H1 (cell line): ENCODE measurements at regions not wholly inside any gene's neighbourhood (a gene's known extent, or its start where the extent isn't known, plus 50 kb on each side); places are given as distances from the start of the nearest gene placed in this dataset.

ENCODE experiments used
- CTCF ChIA-PET: fragments of 300-600 bp; sonication (Branson Sonifier 250); formaldehyde crosslinking; loops from one replicate; lab custom pipeline; 2021; ENCODE audit not compliant: partially characterized antibody; lab: Charles Lee
- POLR2A ChIA-PET: fragments of 300-600 bp; sonication (Branson Sonifier 250); formaldehyde crosslinking; loops from one replicate; lab custom pipeline; 2021; ENCODE audit warnings: inconsistent platforms; ENCODE audit not compliant: partially characterized antibody; lab: Charles Lee
- DNase-seq, 2 experiments: peaks; one replicate each; pipeline versions ENCODE4 v3.0.0 to v3.0.0-alpha.2; 2010 to 2022; ENCODE audit warnings: low spot score in 2 of 2, low read depth in 1 of 2, mixed read lengths in 1 of 2
- FAIRE-seq: peaks from 2 replicates; lab custom pipeline; 2011; peaks lifted over from hg19 to GRCh38; lab: Jason Lieb, UNC
- H2AFZ ChIP-seq: 2 replicates; pipeline ENCODE4 v1.8.1; 2012; ENCODE audit warnings: low read length, inconsistent platforms
- H2AK5ac ChIP-seq: 2 replicates; pipeline ENCODE4 v1.6.1; 2013; ENCODE audit warnings: low read depth, low read length
- H2BK120ac ChIP-seq: replicated peaks from 2 replicates; pipeline ENCODE3; 2013; ENCODE audit warnings: low read depth, low read length, inconsistent platforms
- H2BK12ac ChIP-seq: 2 replicates; pipeline ENCODE4 v1.6.1; 2013; ENCODE audit warnings: low read depth, low read length
- H2BK15ac ChIP-seq: 2 replicates; pipeline ENCODE4 v1.6.1; 2013; ENCODE audit warnings: low read length
- H2BK20ac ChIP-seq: 2 replicates; pipeline ENCODE4 v1.6.1; 2013; ENCODE audit warnings: low read length
- H2BK5ac ChIP-seq: 2 replicates; pipeline ENCODE4 v1.6.1; 2013; ENCODE audit warnings: low read depth, low read length
- H3K14ac ChIP-seq: 2 replicates; pipeline ENCODE4 v1.6.1; 2013; ENCODE audit warnings: inconsistent platforms; ENCODE audit not compliant: insufficient read length
- H3K18ac ChIP-seq: 2 replicates; pipeline ENCODE4 v1.6.1; 2013; ENCODE audit warnings: low read length; ENCODE audit errors: extremely low read depth
- H3K23ac ChIP-seq: 2 replicates; pipeline ENCODE4 v1.6.1; 2013; ENCODE audit warnings: inconsistent platforms; ENCODE audit not compliant: insufficient read length
- H3K23me2 ChIP-seq: 2 replicates; pipeline ENCODE4 v1.6.1; 2013; ENCODE audit warnings: low read depth, low read length
- H3K27ac ChIP-seq: 2 replicates; pipeline ENCODE4 v1.6.1; 2011; ENCODE audit warnings: low read depth, low read length, inconsistent platforms
- H3K27me3 ChIP-seq, 4 experiments: replicated peaks in 1 of 4; 1 replicate in 1 of 4; 2 replicates in 3 of 4; pipeline versions ENCODE4 v1.6.1 to v1.8.1; 2011 to 2013; ENCODE audit warnings: low read length in 3 of 4, mild to moderate bottlenecking in 3 of 4, inconsistent platforms in 2 of 4, mixed read lengths in 2 of 4, moderate library complexity in 1 of 4; ENCODE audit not compliant: control insufficient read depth in 3 of 4, insufficient read depth in 3 of 4; ENCODE audit errors: extremely low read depth in 1 of 4
- H3K36me3 ChIP-seq, 4 experiments: 2 replicates each; pipeline versions ENCODE4 v1.6.1 to v1.8.1; 2011 to 2013; ENCODE audit warnings: mild to moderate bottlenecking in 4 of 4, low read length in 3 of 4, moderate library complexity in 2 of 4, control low read depth in 1 of 4, inconsistent platforms in 1 of 4; ENCODE audit not compliant: insufficient read depth in 4 of 4, control insufficient read depth in 2 of 4
- H3K4ac ChIP-seq: replicated peaks from 2 replicates; pipeline ENCODE3; 2013; ENCODE audit warnings: low read length, low read depth, mixed read lengths, inconsistent platforms; ENCODE audit not compliant: insufficient read length
- H3K4me1 ChIP-seq, 4 experiments: replicated peaks in 1 of 4; 1 replicate in 1 of 4; 2 replicates in 3 of 4; pipeline versions ENCODE4 v1.6.1 to v1.8.1; 2011 to 2013; ENCODE audit warnings: low read length in 3 of 4, inconsistent platforms in 2 of 4, mixed read lengths in 1 of 4; ENCODE audit not compliant: insufficient read depth in 4 of 4, control insufficient read depth in 3 of 4
- H3K4me2 ChIP-seq, 2 experiments: 2 replicates each; pipeline versions ENCODE4 v1.6.1 to v1.8.1; 2011 to 2013; ENCODE audit warnings: low read depth in 2 of 2, low read length in 2 of 2, control low read depth in 1 of 2, inconsistent platforms in 1 of 2, mild to moderate bottlenecking in 1 of 2; ENCODE audit not compliant: insufficient read depth in 1 of 2
- H3K4me3 ChIP-seq, 4 experiments: fragments of 200-600, 300-600 bp in 1 of 4; sonication (generic), shearing (Covaris generic), sonication (Bioruptor Twin) in 1 of 4; 2 replicates each; pipeline versions ENCODE4 v1.5.1 to v1.8.1; 2011 to 2016; ENCODE audit warnings: low read length in 4 of 4, low read depth in 3 of 4, control low read depth in 2 of 4, inconsistent platforms in 2 of 4, mild to moderate bottlenecking in 2 of 4, mixed read lengths in 1 of 4, moderate library complexity in 1 of 4; ENCODE audit not compliant: insufficient read depth in 2 of 4; ENCODE audit errors: extremely low read depth in 1 of 4
- H3K56ac ChIP-seq: replicated peaks from 2 replicates; pipeline ENCODE3; 2013; ENCODE audit warnings: low read depth, mild to moderate bottlenecking, mixed read lengths, low read length, inconsistent platforms; ENCODE audit not compliant: insufficient read length
- H3K79me1 ChIP-seq: 2 replicates; pipeline ENCODE4 v1.6.1; 2013; ENCODE audit warnings: low read depth, low read length, control low read depth
- H3K79me2 ChIP-seq, 2 experiments: 2 replicates each; pipeline versions ENCODE4 v1.6.1 to v1.8.1; 2012 to 2013; ENCODE audit warnings: low read length in 2 of 2, mild to moderate bottlenecking in 2 of 2, inconsistent platforms in 1 of 2; ENCODE audit not compliant: insufficient read depth in 2 of 2, control insufficient read depth in 1 of 2
- H3K9ac ChIP-seq, 4 experiments: replicated peaks in 1 of 4; 1 replicate in 1 of 4; 2 replicates in 3 of 4; pipeline versions ENCODE4 v1.6.1 to v1.8.1; 2011 to 2013; ENCODE audit warnings: low read depth in 3 of 4, low read length in 3 of 4, control low read depth in 2 of 4, mild to moderate bottlenecking in 2 of 4, moderate library complexity in 2 of 4, inconsistent platforms in 1 of 4; ENCODE audit errors: extremely low read depth in 1 of 4
- H3K9me3 ChIP-seq, 2 experiments: 2 replicates each; pipeline versions ENCODE4 v1.6.1 to v1.8.1; 2012 to 2013; ENCODE audit warnings: mild to moderate bottlenecking in 2 of 2, moderate library complexity in 2 of 2, control low read depth in 1 of 2, inconsistent platforms in 1 of 2, low read depth in 1 of 2, low read length in 1 of 2, mixed read lengths in 1 of 2; ENCODE audit not compliant: insufficient read depth in 2 of 2
- H4K20me1 ChIP-seq, 2 experiments: replicated peaks in 1 of 2; 2 replicates each; pipeline versions ENCODE3 to v1.8.1; 2011 to 2013; ENCODE audit warnings: inconsistent platforms in 2 of 2, low read length in 2 of 2, mild to moderate bottlenecking in 1 of 2; ENCODE audit not compliant: insufficient read depth in 2 of 2, control insufficient read depth in 1 of 2
- H4K5ac ChIP-seq: 2 replicates; pipeline ENCODE4 v1.6.1; 2013; ENCODE audit warnings: low read length, low read depth, mixed read lengths, inconsistent platforms; ENCODE audit not compliant: insufficient read length
- H4K8ac ChIP-seq: 2 replicates; pipeline ENCODE4 v1.8.0; 2013; ENCODE audit warnings: mild to moderate bottlenecking, moderate library complexity, low read length, inconsistent platforms; ENCODE audit not compliant: insufficient read depth; ENCODE audit errors: extremely low read depth
- H4K91ac ChIP-seq: replicated peaks from 2 replicates; pipeline ENCODE3; 2013; ENCODE audit warnings: low read length, mixed read lengths, inconsistent platforms; ENCODE audit not compliant: insufficient read length
- CHD7 ChIP-seq: fragments of 300-600 bp; sonication (generic); IDR thresholded peaks from 2 replicates; pipeline ENCODE4 v1.7.1; 2012; ENCODE audit warnings: low read length, moderate library complexity, mild to moderate bottlenecking, inconsistent platforms; ENCODE audit not compliant: insufficient replicate concordance
- WGBS, 2 experiments: shearing (Covaris generic) in 1 of 2; methylation state at CpG; one replicate each; pipeline versions ENCODE4 v1.1.6 to v1.1.7; 2013 to 2015; ENCODE audit warnings: low lambda C conversion rate in 2 of 2, mixed read lengths in 2 of 2, inconsistent platforms in 1 of 2, low coverage in 1 of 2, missing lambda C conversion rate in 1 of 2; ENCODE audit not compliant: insufficient replicate concordance in 2 of 2, insufficient coverage in 1 of 2, insufficient read length in 1 of 2; ENCODE audit errors: extremely low coverage in 1 of 2, missing lambda C conversion rate in 1 of 2; 5-methylcytosine and 5-hydroxymethylcytosine counted together

GRCh38 chr1:87515781-87516180, 187.1 kb downstream of the LMO4 start:
- no peak overlapping the region for H2BK15ac ChIP-seq
- H3K23me2 ChIP-seq: no peaks in the 10 kb centered on the region
- H3K4me2 ChIP-seq: no peak overlapping the region
- 93% methylated on average over 1 of the region's 1 CpG; no CpG with 5 or more reads in 1 of the 2 experiments for WGBS, 2 experiments
- no peak overlapping the region for H2AFZ ChIP-seq
- no peak overlapping the region for H4K5ac ChIP-seq
- H3K18ac ChIP-seq: no peak overlapping the region
- FAIRE-seq: no peak
- no peak overlapping the region for H4K8ac ChIP-seq
- H3K4ac ChIP-seq: no peak overlapping the region
- no peaks in the 10 kb centered on the region for H3K79me1 ChIP-seq
- no peak overlapping the region for H3K4me3 ChIP-seq
- H2BK20ac ChIP-seq: no peak overlapping the region
- H3K4me1 ChIP-seq: peaks cover 0 to 4% (median 0%) of the 10 kb centered on the region in 4 experiments; a peak in 2 of 7 replicates
- no peak overlapping the region for H2BK120ac ChIP-seq
- peaks cover 0 to 1% of the 10 kb centered on the region in 2 experiments for H4K20me1 ChIP-seq
- H3K56ac ChIP-seq: no peak overlapping the region
- H3K79me2 ChIP-seq: no peaks in the 10 kb centered on the region
- H3K23ac ChIP-seq: no peak overlapping the region
- H2BK12ac ChIP-seq: no peak overlapping the region
- H3K14ac ChIP-seq: no peak overlapping the region
- no peak overlapping the region for H2BK5ac ChIP-seq
- no peak overlapping the region for H3K27ac ChIP-seq
- H3K36me3 ChIP-seq: no peaks in the 10 kb centered on the region
- DNase-seq: no peak
- no peaks in the 10 kb centered on the region for H3K9me3 ChIP-seq
- POLR2A ChIA-PET: no interaction called here
- CTCF ChIA-PET: no interaction called here
- no peaks in the 10 kb centered on the region for H3K27me3 ChIP-seq
- H2AK5ac ChIP-seq: no peak overlapping the region
- no peak overlapping the region for H4K91ac ChIP-seq
- no peak overlapping the region for H3K9ac ChIP-seq
- no peak for TF ChIP-seq CHD7
